ENCODE measurements at regions not wholly inside any gene's neighbourhood (a gene's known extent, or its start where the extent isn't known, plus 50 kb on each side); places are given as distances from the start of the nearest gene placed in this dataset.

GRCh38 chr20:56808117-56808725 is 179.1 kb downstream of the TFAP2C start:
- TF ChIP-seq POLR2AphosphoS5 (IDR thresholded peaks at IDR 0.05; ENCODE audit: insufficient read depth in 1 of 2, low read depth in 1 of 2) (no peak), CTCF (IDR thresholded peaks at IDR 0.05) (no peak), POLR2A (IDR thresholded peaks at IDR 0.05) (no peak)

Data from vagina (tissue), 2 donors.